Upper lobe of left lung (tissue), 4 donors: ENCODE measurements at regions not wholly inside any gene's neighbourhood (a gene's known extent, or its start where the extent isn't known, plus 50 kb on each side); places are given as distances from the start of the nearest gene placed in this dataset.
"Not testable (repeated sequence)": the region's sequence is repeated elsewhere in the genome, so short reads cannot be mapped to it uniquely, and the experiment has no call there.

Experiments
- EP300 ChIP-seq, 4 donors: sonication (generic); formaldehyde crosslinking; IDR thresholded peaks; one replicate each; pipeline ENCODE4 v1.5.1; 2017; ENCODE audit warnings: antibody characterized with exemption in 4 of 4, control low read depth in 2 of 4
- POLR2A ChIP-seq, 4 donors: fragments of 450-650 bp; IDR thresholded peaks; one replicate each; pipeline ENCODE4 v1.5.1; 2016 to 2017; ENCODE audit warnings: antibody characterized with exemption in 4 of 4, mild to moderate bottlenecking in 2 of 4

- not testable (repeated sequence) for TF ChIP-seq EP300, POLR2A (IDR thresholded peaks at IDR 0.05)
These were observed 778.2 kb downstream of the UQCRFS1 start for GRCh38 chr19:28434794-28435193.
